SU-DHL-6 (cell line): ENCODE measurements at regions not wholly inside any gene's neighbourhood (a gene's known extent, or its start where the extent isn't known, plus 50 kb on each side); places are given as distances from the start of the nearest gene placed in this dataset.

ENCODE experiments used
- H2AFZ ChIP-seq: fragments of 200-600 bp; sonication (generic); 2 replicates; pipeline ENCODE4 v1.6.1; 2014; ENCODE audit warnings: low read depth, mild to moderate bottlenecking, moderate library complexity, mixed read lengths, antibody characterized with exemption, low read length; ENCODE audit not compliant: severe bottlenecking
- H3F3A ChIP-seq: fragments of 200-600 bp; shearing (Covaris generic); 2 replicates; pipeline ENCODE4 v1.6.0; 2016; ENCODE audit warnings: antibody characterized with exemption, mild to moderate bottlenecking; ENCODE audit not compliant: insufficient read depth
- H3K27ac ChIP-seq: fragments of 200-600 bp; sonication (generic); 2 replicates; pipeline ENCODE4 v1.5.1; 2016; ENCODE audit warnings: low read depth, mild to moderate bottlenecking, low read length, moderate library complexity, mixed read lengths
- H3K27me3 ChIP-seq: fragments of 200-600 bp; sonication (generic), shearing (Covaris generic); 2 replicates; pipeline ENCODE4 v1.6.0; 2014; ENCODE audit warnings: mild to moderate bottlenecking, low read length
- H3K36me3 ChIP-seq: fragments of 200-600 bp; sonication (generic); 2 replicates; pipeline ENCODE4 v1.6.1; 2014; ENCODE audit warnings: mild to moderate bottlenecking, low read length, mixed read lengths
- H3K4me2 ChIP-seq: fragments of 300-600, 200-600 bp; shearing (Covaris generic), sonication (generic); 2 replicates; pipeline ENCODE4 v1.6.0; 2014; ENCODE audit warnings: low read length, low read depth, mild to moderate bottlenecking; ENCODE audit not compliant: poor library complexity, severe bottlenecking
- H3K4me3 ChIP-seq: fragments of 200-600 bp; sonication (generic); 2 replicates; pipeline ENCODE4 v1.5.1; 2014; ENCODE audit warnings: antibody characterized with exemption, low read length, mild to moderate bottlenecking, mixed read lengths; ENCODE audit not compliant: insufficient read depth, poor library complexity, severe bottlenecking
- H3K79me2 ChIP-seq: fragments of 200-600 bp; sonication (generic); 2 replicates; pipeline ENCODE4 v1.6.1; 2014; ENCODE audit warnings: mild to moderate bottlenecking, low read length, moderate library complexity; ENCODE audit not compliant: insufficient read depth
- H3K9ac ChIP-seq: fragments of 200-600 bp; sonication (generic); 2 replicates; pipeline ENCODE4 v1.7.0; 2014; ENCODE audit warnings: mild to moderate bottlenecking, low read length
- H3K9me2 ChIP-seq: fragments of 200-600 bp; sonication (generic); replicated peaks from 2 replicates; pipeline ENCODE4 v1.6.1; 2014; ENCODE audit warnings: low read length; ENCODE audit not compliant: insufficient read depth
- H3K9me3 ChIP-seq: fragments of 200-600 bp; sonication (generic); 2 replicates; pipeline ENCODE4 v1.6.1; 2014; ENCODE audit warnings: low read length, mixed read lengths; ENCODE audit not compliant: insufficient read depth
- H4K20me1 ChIP-seq: fragments of 200-600 bp; sonication (generic); 2 replicates; pipeline ENCODE4 v1.6.1; 2014; ENCODE audit warnings: low read depth, mild to moderate bottlenecking, antibody characterized with exemption, low read length, moderate library complexity, mixed read lengths
- CTCF ChIP-seq: fragments of 200-600 bp; sonication (generic); IDR thresholded peaks from one replicate; pipeline ENCODE4 v1.5.1; 2017; ENCODE audit warnings: antibody characterized with exemption, mild to moderate bottlenecking, low read length, moderate library complexity; ENCODE audit not compliant: insufficient read depth, poor library complexity, severe bottlenecking
- EZH2phosphoT487 ChIP-seq: fragments of 200-600 bp; sonication (generic), shearing (Covaris generic); conservative IDR thresholded peaks from 2 replicates; pipeline ENCODE4 v1.6.1; 2018; ENCODE audit warnings: mild to moderate bottlenecking, antibody characterized with exemption, low read length, moderate library complexity, mixed read lengths

- Histone ChIP-seq H3K9me3 (no peaks in the 10 kb centered on the region), H3K36me3 (no peaks in the 10 kb centered on the region), H3K27me3 (no peaks in the 10 kb centered on the region), H3K79me2 (no peaks in the 10 kb centered on the region), H3F3A (no peaks in the 10 kb centered on the region), H2AFZ (no peak overlapping the region), H3K9ac (no peak overlapping the region), H4K20me1 (no peaks in the 10 kb centered on the region; the same call in 1 of the 2 replicates), H3K27ac (no peak overlapping the region), H3K4me2 (no peak overlapping the region), H3K4me3 (no peak overlapping the region), H3K9me2 (no peaks in the 10 kb centered on the region)
- TF ChIP-seq CTCF: no peak
- TF ChIP-seq EZH2phosphoT487: no peak
Measured at GRCh38 chr12:89215196-89215595, 137.1 kb downstream of the DUSP6 start.

- Histone ChIP-seq H3K36me3 (no peaks in the 10 kb centered on the region), H4K20me1 (no peaks in the 10 kb centered on the region), H3K4me2 (no peak overlapping the region), H3K27me3 (no peaks in the 10 kb centered on the region), H3K79me2 (no peaks in the 10 kb centered on the region), H3K27ac (no peak overlapping the region), H3K9me3 (no peaks in the 10 kb centered on the region), H3K9ac (no peak overlapping the region), H3F3A (no peaks in the 10 kb centered on the region), H2AFZ (no peak overlapping the region), H3K4me3 (no peak overlapping the region), H3K9me2 (no peaks in the 10 kb centered on the region)
- TF ChIP-seq CTCF (no peak), EZH2phosphoT487 (no peak)
Measured at GRCh38 chr12:89213747-89214146, 138.6 kb downstream of the DUSP6 start.

- no peaks in the 10 kb centered on the region for H3K79me2 ChIP-seq
- H3K9me3 ChIP-seq: no peaks in the 10 kb centered on the region
- no peak overlapping the region for H3K4me2 ChIP-seq
- no peaks in the 10 kb centered on the region for H4K20me1 ChIP-seq
- no peak overlapping the region for H3K9ac ChIP-seq
- TF ChIP-seq EZH2phosphoT487: no peak
- TF ChIP-seq CTCF: no peak
- H3K27me3 ChIP-seq: no peaks in the 10 kb centered on the region
- no peaks in the 10 kb centered on the region for H3K9me2 ChIP-seq
- H3K36me3 ChIP-seq: no peaks in the 10 kb centered on the region
- no peak overlapping the region for H2AFZ ChIP-seq
- no peak overlapping the region for H3K4me3 ChIP-seq
- no peaks in the 10 kb centered on the region for H3F3A ChIP-seq
- no peak overlapping the region for H3K27ac ChIP-seq
Measured at GRCh38 chr12:89213139-89213538, 139.2 kb downstream of the DUSP6 start.
